ENCODE measurements at regions not wholly inside any gene's neighbourhood (a gene's known extent, or its start where the extent isn't known, plus 50 kb on each side); places are given as distances from the start of the nearest gene placed in this dataset.

DNA sequence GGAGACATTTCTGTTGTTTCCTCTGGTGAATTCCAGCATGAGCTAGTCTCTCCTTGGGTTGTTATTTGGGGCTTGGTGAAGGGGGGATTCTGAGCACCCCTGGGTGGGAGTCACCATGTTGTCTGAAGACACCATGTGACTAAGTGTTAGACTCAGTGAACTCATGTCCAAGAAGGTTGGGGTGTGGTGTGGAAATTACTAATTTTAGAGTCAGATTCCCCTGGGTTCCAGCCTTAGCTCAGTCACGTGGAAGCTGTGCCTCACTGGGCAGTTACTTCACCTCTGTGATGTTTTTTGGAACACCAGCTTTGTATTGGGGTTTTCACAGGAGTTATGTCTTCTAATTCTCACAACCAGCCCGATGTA, 171.5 kb downstream of the RPLP1 start:
- DNase-seq (ENCODE audit: low read depth) = no peak
- no peak overlapping the region for H3K4me3 ChIP-seq (ENCODE audit: low read depth, low read length)
- TF ChIP-seq, protein P1, sequence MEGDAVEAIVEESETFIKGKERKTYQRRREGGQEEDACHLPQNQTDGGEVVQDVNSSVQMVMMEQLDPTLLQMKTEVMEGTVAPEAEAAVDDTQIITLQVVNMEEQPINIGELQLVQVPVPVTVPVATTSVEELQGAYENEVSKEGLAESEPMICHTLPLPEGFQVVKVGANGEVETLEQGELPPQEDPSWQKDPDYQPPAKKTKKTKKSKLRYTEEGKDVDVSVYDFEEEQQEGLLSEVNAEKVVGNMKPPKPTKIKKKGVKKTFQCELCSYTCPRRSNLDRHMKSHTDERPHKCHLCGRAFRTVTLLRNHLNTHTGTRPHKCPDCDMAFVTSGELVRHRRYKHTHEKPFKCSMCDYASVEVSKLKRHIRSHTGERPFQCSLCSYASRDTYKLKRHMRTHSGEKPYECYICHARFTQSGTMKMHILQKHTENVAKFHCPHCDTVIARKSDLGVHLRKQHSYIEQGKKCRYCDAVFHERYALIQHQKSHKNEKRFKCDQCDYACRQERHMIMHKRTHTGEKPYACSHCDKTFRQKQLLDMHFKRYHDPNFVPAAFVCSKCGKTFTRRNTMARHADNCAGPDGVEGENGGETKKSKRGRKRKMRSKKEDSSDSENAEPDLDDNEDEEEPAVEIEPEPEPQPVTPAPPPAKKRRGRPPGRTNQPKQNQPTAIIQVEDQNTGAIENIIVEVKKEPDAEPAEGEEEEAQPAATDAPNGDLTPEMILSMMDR (IDR thresholded peaks at IDR 0.05; ENCODE audit: control insufficient read depth, extremely low read depth, insufficient read depth) = no peak

DNA sequence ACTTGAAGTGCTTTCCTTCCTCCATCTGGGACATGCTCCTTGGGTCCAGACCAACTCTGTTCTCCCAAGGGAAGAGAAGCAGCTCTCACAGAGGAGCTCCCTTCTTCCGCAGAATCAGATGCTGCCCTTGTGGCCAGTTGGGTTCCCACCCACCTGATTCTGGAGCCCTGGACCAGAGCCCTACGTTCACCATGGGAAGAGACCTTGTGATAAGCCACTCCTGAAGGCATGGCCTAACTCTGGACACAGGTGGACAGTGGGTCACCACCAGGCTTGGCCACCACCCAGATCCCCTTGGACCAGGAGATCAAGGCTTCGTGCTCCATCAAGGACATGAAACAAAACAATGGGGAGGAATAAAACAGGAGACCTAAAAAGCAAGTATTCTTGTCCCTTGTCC, 172.2 kb downstream of the RPLP1 start:
- H3K4me3 ChIP-seq (ENCODE audit: low read depth, low read length) = no peak overlapping the region
- TF ChIP-seq, protein P1 (IDR thresholded peaks at IDR 0.05; ENCODE audit: control insufficient read depth, extremely low read depth, insufficient read depth) = no peak
- DNase-seq (ENCODE audit: low read depth) = no peak

DNA sequence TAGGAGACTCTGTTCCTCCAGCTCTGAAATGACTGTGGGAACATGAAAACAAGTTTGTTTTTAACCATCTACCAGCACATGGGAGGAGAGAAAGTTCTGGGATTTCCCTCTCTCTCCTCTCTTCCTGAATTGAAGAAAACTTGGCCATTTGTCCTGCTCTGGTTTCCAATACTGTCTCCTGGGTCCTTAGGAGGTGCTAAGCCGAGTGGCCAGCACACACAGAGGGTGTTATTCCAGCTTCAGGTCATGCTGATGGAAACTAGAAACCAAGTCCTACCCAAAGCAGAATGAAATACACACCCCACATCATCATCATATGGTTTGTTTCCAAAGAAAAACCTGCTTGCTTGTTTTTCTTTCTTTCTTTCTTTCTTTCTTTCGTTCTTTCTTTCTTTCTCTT, 172.7 kb downstream of the RPLP1 start:
- TF ChIP-seq, protein P1 (IDR thresholded peaks at IDR 0.05; ENCODE audit: control insufficient read depth, extremely low read depth, insufficient read depth) = no peak
- DNase-seq (ENCODE audit: low read depth) = no peak
- H3K4me3 ChIP-seq (ENCODE audit: low read depth, low read length) = no peak overlapping the region

DNA sequence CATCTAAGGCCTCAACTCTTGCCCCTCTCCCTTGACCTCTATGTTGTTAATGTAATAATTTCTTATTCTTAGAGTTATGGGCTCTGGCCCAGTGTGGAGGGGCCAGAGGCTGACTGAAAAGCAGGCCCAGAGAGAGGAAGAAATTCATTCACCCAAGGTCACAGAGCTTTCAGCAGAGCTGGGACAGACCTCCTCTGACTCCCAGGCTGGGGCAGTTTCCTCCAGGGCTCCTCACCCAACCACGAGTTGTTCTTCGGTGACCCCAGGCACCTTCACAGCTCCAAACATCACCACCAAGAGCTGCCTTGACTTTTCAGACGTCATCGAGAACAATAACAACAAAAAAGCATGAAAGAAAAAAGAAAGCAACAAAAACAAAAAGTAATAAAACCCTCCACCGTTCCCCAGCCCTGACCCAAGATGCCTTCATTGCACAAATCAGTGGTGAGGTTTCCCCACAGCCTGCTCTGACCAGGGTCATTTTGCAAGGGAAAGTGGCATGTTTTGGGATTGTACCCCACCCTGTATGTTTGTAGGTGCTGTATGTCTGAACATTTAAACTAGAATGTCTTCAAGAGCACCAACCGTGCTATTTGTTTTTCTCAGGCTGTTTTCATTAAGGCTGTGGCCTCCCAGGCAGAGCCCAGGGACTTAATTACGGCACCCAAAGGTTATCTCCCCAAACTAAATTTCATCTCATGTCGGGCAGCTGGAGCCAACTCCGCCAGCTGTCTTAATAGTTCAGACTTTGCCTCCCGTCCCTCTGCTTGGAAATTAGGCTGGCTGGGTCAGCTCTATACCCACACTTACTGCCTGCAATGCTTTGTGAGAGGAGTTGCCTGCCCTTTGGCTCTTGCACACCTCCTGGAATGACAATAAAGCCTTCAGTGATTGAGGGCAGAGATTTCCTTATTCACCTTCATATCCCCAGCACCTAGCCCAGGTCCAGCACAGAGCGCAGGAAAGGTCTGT, 173.8 kb downstream of the RPLP1 start:
- H3K4me3 ChIP-seq (ENCODE audit: low read depth, low read length) = no peak overlapping the region
- no peak for DNase-seq (ENCODE audit: low read depth)
- TF ChIP-seq, protein P1 (IDR thresholded peaks at IDR 0.05; ENCODE audit: control insufficient read depth, extremely low read depth, insufficient read depth) = no peak

DNA sequence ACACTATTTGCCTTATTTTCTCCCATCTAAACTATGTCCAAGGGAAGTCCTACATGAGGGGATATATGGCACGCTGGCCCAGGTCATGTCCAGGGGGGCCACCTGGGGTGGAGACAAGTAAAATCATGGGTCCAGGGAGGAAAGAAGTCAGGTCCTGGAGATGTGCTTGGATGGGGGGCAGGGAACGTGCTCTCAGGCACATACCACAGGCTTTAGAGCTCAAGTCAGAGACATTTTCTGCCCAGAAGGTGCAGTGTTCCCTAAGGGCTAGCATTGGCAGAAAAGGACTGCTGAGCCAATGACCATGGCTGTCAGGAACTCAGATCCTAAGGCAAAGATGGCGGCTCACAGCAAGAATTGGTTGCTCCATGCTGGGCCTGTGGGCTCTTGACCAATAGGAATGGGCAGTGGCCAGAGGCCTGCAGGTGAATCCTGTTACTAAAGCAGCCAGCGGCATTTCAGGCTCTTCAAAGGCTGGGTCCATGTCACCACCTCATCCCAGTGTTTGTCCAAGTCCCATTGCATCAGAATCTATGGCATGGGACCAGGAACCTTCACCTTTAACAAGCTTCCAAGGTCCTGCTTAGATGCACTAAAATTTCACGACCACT, 175.0 kb downstream of the RPLP1 start:
- H3K4me3 ChIP-seq (ENCODE audit: low read depth, low read length) = no peak overlapping the region
- TF ChIP-seq, protein P1 (IDR thresholded peaks at IDR 0.05; ENCODE audit: control insufficient read depth, extremely low read depth, insufficient read depth) = no peak
- peak; percentile 62 for DNase-seq (ENCODE audit: low read depth)

DNA sequence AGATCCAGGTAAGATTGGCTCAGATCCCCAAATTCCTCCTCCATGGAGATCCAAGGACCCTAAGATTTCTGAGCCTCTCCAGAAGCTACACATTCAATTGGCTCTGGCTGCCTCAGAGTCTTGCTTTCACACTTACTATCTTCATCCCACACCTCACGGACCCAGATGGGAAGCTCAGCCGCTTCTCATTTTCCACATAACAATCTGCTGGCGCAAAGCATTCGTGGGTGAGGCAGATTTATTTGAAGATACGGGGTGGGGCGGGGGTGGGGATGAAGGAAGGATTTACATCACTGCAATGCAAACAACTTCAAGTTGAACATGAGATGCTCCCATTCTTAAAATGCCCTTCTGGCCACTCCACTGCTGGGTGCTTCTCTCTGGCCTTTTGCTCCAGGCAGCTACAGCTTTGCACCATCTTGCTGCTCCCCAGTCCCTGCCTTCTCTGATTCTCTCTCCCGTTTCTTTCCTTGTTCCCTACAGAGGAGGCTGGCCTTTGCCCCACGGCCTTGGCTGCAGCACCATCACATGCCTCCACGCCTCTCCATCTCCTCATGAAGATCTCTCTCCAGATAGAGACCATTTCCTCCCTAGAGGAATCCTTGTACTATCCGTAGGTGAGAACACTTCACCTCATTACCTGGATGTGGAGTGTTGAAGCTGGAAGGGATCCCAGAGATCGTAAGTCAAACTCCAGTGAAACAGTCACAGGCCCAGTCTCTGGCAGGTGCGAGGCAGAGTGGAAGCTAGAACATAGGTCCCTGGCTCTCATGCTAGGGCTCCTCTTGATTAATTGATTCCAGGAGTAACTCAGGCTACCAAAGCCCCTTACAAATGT, 175.9 kb downstream of the RPLP1 start:
- TF ChIP-seq, protein P1 (IDR thresholded peaks at IDR 0.05; ENCODE audit: control insufficient read depth, extremely low read depth, insufficient read depth) = no peak
- H3K4me3 ChIP-seq (ENCODE audit: low read depth, low read length) = no peak overlapping the region
- no peak for DNase-seq (ENCODE audit: low read depth)
